ENCODE measurements at regions not wholly inside any gene's neighbourhood (a gene's known extent, or its start where the extent isn't known, plus 50 kb on each side); places are given as distances from the start of the nearest gene placed in this dataset.

DNA sequence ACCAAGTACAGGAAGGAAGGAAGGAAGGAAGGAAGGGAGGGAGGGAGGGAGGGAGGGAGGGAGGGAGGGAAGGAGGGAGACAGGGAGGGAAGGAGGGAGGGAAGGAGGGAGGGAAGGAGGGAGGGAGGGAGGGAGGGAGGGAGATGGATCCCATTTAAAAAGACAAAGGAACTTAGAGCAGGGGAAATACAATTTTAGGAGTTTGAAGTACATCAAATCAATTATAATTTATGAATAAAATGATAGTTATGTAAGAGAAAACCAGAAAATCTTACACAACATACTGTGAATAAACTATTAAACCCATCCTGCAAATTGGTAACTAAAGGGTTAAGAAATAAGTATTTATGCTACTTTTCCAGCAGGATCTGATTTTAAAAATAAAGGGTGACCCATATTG is 475.9 kb downstream of the HDGFL1 start:
- no peaks in the 10 kb centered on the region for H3K27me3 ChIP-seq
- no peaks in the 10 kb centered on the region for H3K4me1 ChIP-seq
- intact Hi-C loops (cut with DNase I; ENCODE audit: low total_unique reads), result no loop called here
- in situ Hi-C loops (cut with MboI; ENCODE audit: low pct_ligation_motif_present in 1 of 4, low pct_unique_long_range_greater_than_20kb in 1 of 4, low sequenced_read_pairs in 3 of 4), result no loop called here
- no peak overlapping the region for H3K4me3 ChIP-seq
- H3K27ac ChIP-seq, result no peak overlapping the region
- no peak for DNase-seq
- TF ChIP-seq POLR2A (IDR thresholded peaks at IDR 0.05) (no peak), POLR2AphosphoS5 (IDR thresholded peaks at IDR 0.05) (no peak), CTCF (IDR thresholded peaks at IDR 0.05) (no peak), EP300 (IDR thresholded peaks at IDR 0.05; ENCODE audit: low read depth) (no peak)
- H3K36me3 ChIP-seq, result no peaks in the 10 kb centered on the region
- H3K9me3 ChIP-seq, result no peaks in the 10 kb centered on the region

DNA sequence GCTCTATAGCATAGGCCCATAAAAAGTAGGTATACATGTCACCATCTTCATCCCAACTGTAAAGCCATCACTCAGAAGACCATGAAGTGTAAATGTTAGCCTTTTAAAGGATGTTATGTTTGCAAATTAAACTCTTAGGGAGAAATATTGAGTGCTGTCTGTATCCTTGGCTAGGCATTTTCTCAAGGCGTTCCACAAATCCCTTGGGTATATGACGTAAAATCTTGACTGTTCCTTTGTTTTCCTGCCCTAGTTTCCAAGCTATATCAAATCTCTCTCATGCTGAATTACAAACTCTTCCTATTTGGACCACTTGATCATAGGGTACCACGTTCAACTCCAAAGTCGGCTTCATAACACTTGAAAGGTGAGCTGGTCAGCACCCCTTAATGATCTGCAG is 486.2 kb downstream of the HDGFL1 start:
- H3K27ac ChIP-seq, result no peak overlapping the region
- WGBS, 2 donors (ENCODE audit: low coverage in 1 of 2), result 76 to 87% methylated on average over 4 of the region's 4 CpGs
- no peak for TF ChIP-seq POLR2A (IDR thresholded peaks at IDR 0.05)
- TF ChIP-seq POLR2AphosphoS5 (IDR thresholded peaks at IDR 0.05), result no peak
- H3K9me3 ChIP-seq, result peaks cover 0 to 3% of the 10 kb centered on the region in 2 donors
- no peaks in the 10 kb centered on the region for H3K27me3 ChIP-seq
- in situ Hi-C loops (cut with MboI; ENCODE audit: low pct_ligation_motif_present in 1 of 4, low pct_unique_long_range_greater_than_20kb in 1 of 4, low sequenced_read_pairs in 3 of 4) (no loop called here), intact Hi-C loops (cut with DNase I; ENCODE audit: low total_unique reads) (no loop called here)
- no peaks in the 10 kb centered on the region for H3K4me1 ChIP-seq
- H3K36me3 ChIP-seq, result no peaks in the 10 kb centered on the region
- no peak overlapping the region for H3K4me3 ChIP-seq
- no peak for DNase-seq

DNA sequence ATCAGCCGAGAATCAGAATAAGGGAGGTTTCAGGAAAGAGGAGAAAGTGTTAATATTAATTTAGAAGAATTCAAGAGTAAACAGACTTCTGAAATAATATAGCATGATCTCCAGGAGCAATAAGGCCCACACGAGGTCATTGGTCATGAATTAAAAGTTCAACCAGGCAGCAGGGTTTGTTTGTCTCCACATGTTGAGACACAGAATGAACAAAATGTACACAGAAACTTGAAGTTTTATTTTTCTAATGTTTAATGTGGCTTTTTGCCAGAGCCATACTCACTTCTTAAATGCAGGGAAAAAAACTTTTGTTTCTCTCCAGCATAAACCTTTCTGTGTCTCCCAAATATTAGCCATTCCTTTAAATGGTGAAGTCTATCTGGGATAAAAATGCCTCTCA is 504.5 kb downstream of the HDGFL1 start:
- TF ChIP-seq POLR2AphosphoS5 (IDR thresholded peaks at IDR 0.05), result no peak
- no peak for TF ChIP-seq POLR2A (IDR thresholded peaks at IDR 0.05)
- no peak for TF ChIP-seq EP300 (IDR thresholded peaks at IDR 0.05; ENCODE audit: low read depth)
- no peak for TF ChIP-seq CTCF (IDR thresholded peaks at IDR 0.05)
- no peaks in the 10 kb centered on the region for H3K36me3 ChIP-seq
- in situ Hi-C loops (cut with MboI; ENCODE audit: low pct_ligation_motif_present in 1 of 4, low pct_unique_long_range_greater_than_20kb in 1 of 4, low sequenced_read_pairs in 3 of 4), result no loop called here
- no peak overlapping the region for H3K27ac ChIP-seq
- H3K4me3 ChIP-seq, result no peak overlapping the region
- no peaks in the 10 kb centered on the region for H3K27me3 ChIP-seq
- no peaks in the 10 kb centered on the region for H3K9me3 ChIP-seq
- intact Hi-C loops (cut with DNase I; ENCODE audit: low total_unique reads), result no loop called here
- 25 to 51% methylated on average over 2 of the region's 2 CpGs for WGBS, 2 donors (ENCODE audit: low coverage in 1 of 2)
- no peaks in the 10 kb centered on the region for H3K4me1 ChIP-seq
- DNase-seq, result no peak

DNA sequence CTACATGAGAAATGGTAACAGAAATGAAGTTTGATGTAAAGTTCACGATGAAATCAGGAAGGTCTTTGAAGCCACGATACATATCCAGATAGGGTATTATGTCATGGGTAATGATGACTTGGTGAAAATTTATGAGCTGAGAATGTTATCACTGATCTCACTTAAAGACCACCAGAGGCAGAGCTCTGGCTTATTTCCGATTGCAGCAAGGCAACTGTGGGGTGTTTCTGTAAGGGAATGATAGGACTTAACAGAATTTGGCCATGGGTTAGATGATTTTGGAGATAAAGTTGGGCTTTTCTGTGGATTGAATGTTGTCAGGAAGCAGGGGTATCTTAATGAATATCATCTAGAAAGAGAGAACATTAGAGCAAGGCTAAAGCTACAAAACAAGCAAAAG is 508.4 kb downstream of the HDGFL1 start:
- Histone ChIP-seq H3K27me3 (no peaks in the 10 kb centered on the region), H3K27ac (no peak overlapping the region), H3K36me3 (no peaks in the 10 kb centered on the region), H3K4me1 (no peaks in the 10 kb centered on the region), H3K4me3 (no peak overlapping the region), H3K9me3 (no peaks in the 10 kb centered on the region)
- in situ Hi-C loops (cut with MboI; ENCODE audit: low pct_ligation_motif_present in 1 of 4, low pct_unique_long_range_greater_than_20kb in 1 of 4, low sequenced_read_pairs in 3 of 4), result no loop called here
- WGBS, 2 donors (ENCODE audit: low coverage in 1 of 2), result 85 to 86% methylated on average over 3 of the region's 3 CpGs
- no peak for DNase-seq
- intact Hi-C loops (cut with DNase I; ENCODE audit: low total_unique reads), result no loop called here
- no peak for TF ChIP-seq POLR2AphosphoS5 (IDR thresholded peaks at IDR 0.05)
- TF ChIP-seq CTCF (IDR thresholded peaks at IDR 0.05), result no peak
- no peak for TF ChIP-seq POLR2A (IDR thresholded peaks at IDR 0.05)
- TF ChIP-seq EP300 (IDR thresholded peaks at IDR 0.05; ENCODE audit: low read depth), result no peak

DNA sequence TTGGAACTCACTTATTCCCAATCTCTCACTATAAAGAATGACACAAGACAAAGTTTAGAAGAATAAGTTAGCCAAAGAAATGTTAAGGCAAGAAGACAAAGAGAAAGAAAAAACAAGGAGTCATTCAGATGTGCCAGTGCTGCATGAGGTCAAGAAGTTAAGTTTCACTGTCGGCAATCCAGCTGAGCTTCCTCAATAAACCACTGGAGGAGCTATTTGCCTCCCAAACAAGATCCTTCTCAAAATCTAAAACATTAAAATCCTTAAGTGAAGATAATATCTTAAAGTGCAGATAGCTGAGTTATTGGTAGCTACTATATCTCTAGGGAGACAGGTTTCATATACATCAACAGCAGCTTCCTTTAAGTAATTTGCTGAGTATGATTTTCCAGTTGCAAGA is 512.3 kb downstream of the HDGFL1 start:
- H3K4me1 ChIP-seq, result no peaks in the 10 kb centered on the region

More for the DNA sequence above, 512.3 kb downstream of the HDGFL1 start:
- intact Hi-C loops (cut with DNase I; ENCODE audit: low total_unique reads) (no loop called here), in situ Hi-C loops (cut with MboI; ENCODE audit: low pct_ligation_motif_present in 1 of 4, low pct_unique_long_range_greater_than_20kb in 1 of 4, low sequenced_read_pairs in 3 of 4) (no loop called here)
- H3K27me3 ChIP-seq, result no peaks in the 10 kb centered on the region
- H3K9me3 ChIP-seq, result no peaks in the 10 kb centered on the region
- DNase-seq, result no peak
- H3K27ac ChIP-seq, result no peak overlapping the region
- TF ChIP-seq EP300 (IDR thresholded peaks at IDR 0.05; ENCODE audit: low read depth) (no peak), CTCF (IDR thresholded peaks at IDR 0.05) (no peak), POLR2AphosphoS5 (IDR thresholded peaks at IDR 0.05) (no peak)
- WGBS, 2 donors (ENCODE audit: low coverage in 1 of 2), result 74 to 77% methylated on average over 1 of the region's 1 CpG
- H3K36me3 ChIP-seq, result no peaks in the 10 kb centered on the region
- no peak overlapping the region for H3K4me3 ChIP-seq

Data from transverse colon (tissue), 4 donors.